Fibroblast of the conjunctiva (primary cell): ENCODE measurements at regions not wholly inside any gene's neighbourhood (a gene's known extent, or its start where the extent isn't known, plus 50 kb on each side); places are given as distances from the start of the nearest gene placed in this dataset.
"Not testable (repeated sequence)": the region's sequence is repeated elsewhere in the genome, so short reads cannot be mapped to it uniquely, and the experiment has no call there.

Source experiments
- DNase-seq: peaks from one replicate; pipeline ENCODE4 v3.0.0-alpha.2; 2010; ENCODE audit warnings: low read depth

GRCh38 chr1:38609166-38610025 lies 250.2 kb downstream of the RRAGC start:
- DNase-seq = no peak

- DNase-seq = no peak
Measured at GRCh38 chr1:38608202-38608864, 251.2 kb downstream of the RRAGC start.

- no peak for DNase-seq
Measured at GRCh38 chr1:38607526-38607925, 252.0 kb downstream of the RRAGC start.

GRCh38 chr1:38605063-38605462 lies 254.5 kb downstream of the RRAGC start:
- no peak for DNase-seq

GRCh38 chr1:38603907-38604306 lies 255.7 kb downstream of the RRAGC start:
- DNase-seq = no peak

- DNase-seq = no peak
Measured at GRCh38 chr1:38600905-38601304, 258.7 kb downstream of the RRAGC start.

GRCh38 chr1:38600286-38600685 lies 259.3 kb downstream of the RRAGC start:
- no peak for DNase-seq

- no peak for DNase-seq
Measured at GRCh38 chr1:38598118-38598517, 261.5 kb downstream of the RRAGC start.

GRCh38 chr1:38589036-38589435 lies 270.5 kb downstream of the RRAGC start:
- peak; percentile 9 for DNase-seq

GRCh38 chr1:38587766-38588165 lies 271.8 kb downstream of the RRAGC start:
- no peak for DNase-seq

GRCh38 chr1:38586993-38587646 lies 272.5 kb downstream of the RRAGC start:
- no peak for DNase-seq

GRCh38 chr1:38585971-38586370 lies 273.6 kb downstream of the RRAGC start:
- no peak for DNase-seq

GRCh38 chr1:38585460-38585859 lies 274.1 kb downstream of the RRAGC start:
- no peak for DNase-seq

- DNase-seq = no peak
Measured at GRCh38 chr1:38584448-38585355, 274.9 kb downstream of the RRAGC start.

GRCh38 chr1:38583287-38583686 lies 276.3 kb downstream of the RRAGC start:
- not testable (repeated sequence) for DNase-seq

- DNase-seq = no peak
Measured at GRCh38 chr1:38581396-38581795, 278.2 kb downstream of the RRAGC start.

- DNase-seq = no peak
Measured at GRCh38 chr1:38580594-38580993, 279.0 kb downstream of the RRAGC start.

GRCh38 chr1:38579056-38579455 lies 280.5 kb downstream of the RRAGC start:
- DNase-seq = no peak

GRCh38 chr1:38578271-38578951 lies 281.2 kb downstream of the RRAGC start:
- no peak for DNase-seq

- no peak for DNase-seq
Measured at GRCh38 chr1:38577937-38578270, 281.7 kb downstream of the RRAGC start.

GRCh38 chr1:38577385-38577784 lies 282.2 kb downstream of the RRAGC start:
- DNase-seq = no peak
